Fibroblast of lung (primary cell): ENCODE measurements at regions not wholly inside any gene's neighbourhood (a gene's known extent, or its start where the extent isn't known, plus 50 kb on each side); places are given as distances from the start of the nearest gene placed in this dataset.

ENCODE experiments used
- EZH2 ChIP-seq: IDR thresholded peaks from 2 replicates; pipeline ENCODE4 v1.5.1; 2012; ENCODE audit warnings: low read length, control low read depth, mild to moderate bottlenecking; ENCODE audit errors: missing control alignments
- TF ChIP-seq, protein P1 (sequence below), 2 donors: IDR thresholded peaks in 1 of 2; conservative IDR thresholded peaks in 1 of 2; 1 replicate in 1 of 2; 2 replicates in 1 of 2; pipeline ENCODE4 v1.5.1; 2011 to 2012; ENCODE audit warnings: low read length in 2 of 2, control low read depth in 1 of 2, inconsistent platforms in 1 of 2, low read depth in 1 of 2, mild to moderate bottlenecking in 1 of 2

DNA sequence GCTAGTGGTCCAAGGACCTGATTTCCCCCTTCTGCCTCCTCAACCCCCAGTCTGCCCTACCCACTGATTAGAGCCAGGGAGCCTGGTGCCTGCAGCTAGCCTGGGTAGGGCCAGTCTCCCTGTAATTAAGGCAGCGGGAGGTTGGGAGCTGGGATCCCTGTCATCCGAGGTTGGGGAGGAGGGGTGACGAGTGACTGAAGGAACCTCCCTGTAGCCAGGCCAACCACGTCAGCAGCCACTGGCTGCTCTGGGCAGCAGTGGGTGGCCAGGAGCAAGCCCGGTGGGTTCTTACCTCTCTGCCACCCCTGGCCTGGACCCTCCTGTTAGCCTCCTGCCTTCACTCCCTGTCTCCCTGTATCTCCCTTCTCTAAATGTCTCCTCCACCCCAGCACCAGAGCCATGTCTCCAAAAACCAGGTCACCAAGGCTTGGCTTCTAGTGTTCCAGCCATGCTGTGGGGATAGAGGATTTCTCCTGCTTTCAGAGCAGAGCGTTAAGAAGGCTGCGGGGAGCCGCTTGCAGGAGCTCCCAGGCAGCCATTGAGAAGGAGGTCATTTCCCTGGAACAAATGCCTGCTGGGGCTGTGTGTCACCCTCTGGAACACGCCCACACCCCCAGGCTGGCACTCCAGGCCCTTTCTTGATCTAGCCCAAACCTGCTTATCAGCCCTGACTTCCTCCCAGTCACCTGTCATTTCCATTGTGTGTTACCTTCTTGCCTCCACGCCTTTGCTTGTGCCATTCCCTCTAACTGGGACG is 65.0 kb upstream of the GGTA1 start:
- TF ChIP-seq, protein P1, sequence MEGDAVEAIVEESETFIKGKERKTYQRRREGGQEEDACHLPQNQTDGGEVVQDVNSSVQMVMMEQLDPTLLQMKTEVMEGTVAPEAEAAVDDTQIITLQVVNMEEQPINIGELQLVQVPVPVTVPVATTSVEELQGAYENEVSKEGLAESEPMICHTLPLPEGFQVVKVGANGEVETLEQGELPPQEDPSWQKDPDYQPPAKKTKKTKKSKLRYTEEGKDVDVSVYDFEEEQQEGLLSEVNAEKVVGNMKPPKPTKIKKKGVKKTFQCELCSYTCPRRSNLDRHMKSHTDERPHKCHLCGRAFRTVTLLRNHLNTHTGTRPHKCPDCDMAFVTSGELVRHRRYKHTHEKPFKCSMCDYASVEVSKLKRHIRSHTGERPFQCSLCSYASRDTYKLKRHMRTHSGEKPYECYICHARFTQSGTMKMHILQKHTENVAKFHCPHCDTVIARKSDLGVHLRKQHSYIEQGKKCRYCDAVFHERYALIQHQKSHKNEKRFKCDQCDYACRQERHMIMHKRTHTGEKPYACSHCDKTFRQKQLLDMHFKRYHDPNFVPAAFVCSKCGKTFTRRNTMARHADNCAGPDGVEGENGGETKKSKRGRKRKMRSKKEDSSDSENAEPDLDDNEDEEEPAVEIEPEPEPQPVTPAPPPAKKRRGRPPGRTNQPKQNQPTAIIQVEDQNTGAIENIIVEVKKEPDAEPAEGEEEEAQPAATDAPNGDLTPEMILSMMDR (conservative IDR thresholded peaks at IDR 0.05 in 1 of 2, IDR thresholded peaks at IDR 0.05 in 1 of 2; ENCODE audit: low read depth in 1 of 2, low read length in 2 of 2) = no peak
- TF ChIP-seq EZH2 = no peak
